ENCODE measurements at regions not wholly inside any gene's neighbourhood (a gene's known extent, or its start where the extent isn't known, plus 50 kb on each side); places are given as distances from the start of the nearest gene placed in this dataset.

DNA sequence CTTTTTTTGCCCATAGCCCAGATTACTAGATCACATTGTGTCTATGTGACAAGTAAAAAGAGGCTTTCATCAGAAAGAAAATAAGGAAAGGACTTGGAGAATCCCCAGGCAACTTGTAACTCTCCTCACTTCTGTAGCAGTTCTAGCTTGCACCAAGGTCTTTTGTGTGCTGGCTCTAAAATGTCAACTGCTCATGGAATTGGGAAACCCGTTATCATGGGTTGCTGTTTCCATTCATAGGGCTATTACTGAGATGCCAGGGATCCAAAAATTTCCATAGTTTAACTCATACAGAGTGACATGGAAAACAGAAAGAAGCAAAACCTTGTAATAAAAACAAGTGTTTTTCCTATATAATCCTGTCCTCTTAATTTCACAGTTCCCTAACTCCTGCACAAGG, 123.9 kb upstream of the FBXL7 start:
- H3K4me1 ChIP-seq (ENCODE audit: low read length): no peaks in the 10 kb centered on the region
- no peak overlapping the region for H2AFZ ChIP-seq (ENCODE audit: low read depth, low read length)
- no peak overlapping the region for H3K4me3 ChIP-seq (ENCODE audit: low read length)
- H3K27ac ChIP-seq (ENCODE audit: low read length): no peak overlapping the region
- H3K36me3 ChIP-seq (replicated peaks; ENCODE audit: low read depth, low read length): no peaks in the 10 kb centered on the region
- H3K27me3 ChIP-seq (ENCODE audit: low read depth, low read length): no peaks in the 10 kb centered on the region
- no peaks in the 10 kb centered on the region for H4K20me1 ChIP-seq (ENCODE audit: insufficient read depth, low read length)
- no peak for TF ChIP-seq EZH2phosphoT487 (IDR thresholded peaks at IDR 0.05; ENCODE audit: low read depth)
- TF ChIP-seq, protein P1, sequence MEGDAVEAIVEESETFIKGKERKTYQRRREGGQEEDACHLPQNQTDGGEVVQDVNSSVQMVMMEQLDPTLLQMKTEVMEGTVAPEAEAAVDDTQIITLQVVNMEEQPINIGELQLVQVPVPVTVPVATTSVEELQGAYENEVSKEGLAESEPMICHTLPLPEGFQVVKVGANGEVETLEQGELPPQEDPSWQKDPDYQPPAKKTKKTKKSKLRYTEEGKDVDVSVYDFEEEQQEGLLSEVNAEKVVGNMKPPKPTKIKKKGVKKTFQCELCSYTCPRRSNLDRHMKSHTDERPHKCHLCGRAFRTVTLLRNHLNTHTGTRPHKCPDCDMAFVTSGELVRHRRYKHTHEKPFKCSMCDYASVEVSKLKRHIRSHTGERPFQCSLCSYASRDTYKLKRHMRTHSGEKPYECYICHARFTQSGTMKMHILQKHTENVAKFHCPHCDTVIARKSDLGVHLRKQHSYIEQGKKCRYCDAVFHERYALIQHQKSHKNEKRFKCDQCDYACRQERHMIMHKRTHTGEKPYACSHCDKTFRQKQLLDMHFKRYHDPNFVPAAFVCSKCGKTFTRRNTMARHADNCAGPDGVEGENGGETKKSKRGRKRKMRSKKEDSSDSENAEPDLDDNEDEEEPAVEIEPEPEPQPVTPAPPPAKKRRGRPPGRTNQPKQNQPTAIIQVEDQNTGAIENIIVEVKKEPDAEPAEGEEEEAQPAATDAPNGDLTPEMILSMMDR (IDR thresholded peaks at IDR 0.05; ENCODE audit: low read depth, low read length): no peak
- no peaks in the 10 kb centered on the region for H3K79me2 ChIP-seq (ENCODE audit: low read length)
- H3K9ac ChIP-seq (ENCODE audit: low read length): no peak overlapping the region
- H3K9me3 ChIP-seq (ENCODE audit: insufficient read depth, low read length): no peaks in the 10 kb centered on the region
- H3K4me2 ChIP-seq (ENCODE audit: low read length): no peak overlapping the region

DNA sequence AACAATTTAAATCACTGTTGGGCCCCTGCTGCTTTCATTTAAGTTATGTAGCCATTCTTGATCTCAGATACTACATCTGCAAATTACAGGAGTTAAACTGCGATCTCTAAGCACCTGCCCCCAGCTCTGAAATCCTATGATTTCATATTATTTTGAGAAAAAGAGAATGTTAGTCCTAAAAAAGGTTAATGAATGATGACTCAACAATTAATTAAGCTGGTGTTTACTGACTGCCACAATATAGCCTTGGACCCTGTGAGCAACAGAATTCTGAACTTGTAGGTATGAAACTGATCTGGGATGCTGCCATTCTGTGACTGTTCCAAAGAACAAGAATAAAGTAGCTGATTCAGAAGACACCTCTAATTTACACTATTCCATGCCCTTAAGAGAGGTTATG, 124.4 kb upstream of the FBXL7 start:
- H4K20me1 ChIP-seq (ENCODE audit: insufficient read depth, low read length): no peaks in the 10 kb centered on the region
- no peak for TF ChIP-seq EZH2phosphoT487 (IDR thresholded peaks at IDR 0.05; ENCODE audit: low read depth)
- H3K79me2 ChIP-seq (ENCODE audit: low read length): no peaks in the 10 kb centered on the region
- no peaks in the 10 kb centered on the region for H3K4me1 ChIP-seq (ENCODE audit: low read length)
- H3K27me3 ChIP-seq (ENCODE audit: low read depth, low read length): no peaks in the 10 kb centered on the region
- no peak overlapping the region for H3K27ac ChIP-seq (ENCODE audit: low read length)
- no peaks in the 10 kb centered on the region for H3K36me3 ChIP-seq (replicated peaks; ENCODE audit: low read depth, low read length)
- no peak overlapping the region for H3K4me2 ChIP-seq (ENCODE audit: low read length)
- H3K4me3 ChIP-seq (ENCODE audit: low read length): no peak overlapping the region
- H3K9ac ChIP-seq (ENCODE audit: low read length): no peak overlapping the region
- H3K9me3 ChIP-seq (ENCODE audit: insufficient read depth, low read length): no peaks in the 10 kb centered on the region
- H2AFZ ChIP-seq (ENCODE audit: low read depth, low read length): no peak overlapping the region

DNA sequence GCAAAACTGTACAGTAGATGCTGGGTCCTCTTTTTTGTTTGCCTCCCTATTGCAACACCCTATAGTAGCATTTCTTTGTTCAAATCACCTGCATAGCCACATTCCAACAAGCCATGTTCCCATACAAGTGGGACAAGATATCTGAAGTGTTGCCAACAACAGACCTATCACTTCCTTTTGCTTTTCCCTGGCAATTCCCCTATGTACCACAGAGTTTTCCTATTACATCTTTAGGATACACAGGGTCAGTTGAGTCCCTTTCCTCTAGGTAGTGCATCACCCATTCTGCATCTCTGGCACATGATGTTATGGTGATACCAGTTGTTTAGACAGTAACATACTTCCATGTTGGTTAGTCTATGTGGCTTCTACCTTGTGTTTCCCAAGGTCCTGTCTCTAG, 125.1 kb upstream of the FBXL7 start:
- H3K79me2 ChIP-seq (ENCODE audit: low read length): no peaks in the 10 kb centered on the region
- H3K27me3 ChIP-seq (ENCODE audit: low read depth, low read length): no peaks in the 10 kb centered on the region
- H3K36me3 ChIP-seq (replicated peaks; ENCODE audit: low read depth, low read length): no peaks in the 10 kb centered on the region
- no peak overlapping the region for H3K27ac ChIP-seq (ENCODE audit: low read length)
- no peaks in the 10 kb centered on the region for H4K20me1 ChIP-seq (ENCODE audit: insufficient read depth, low read length)
- no peaks in the 10 kb centered on the region for H3K9me3 ChIP-seq (ENCODE audit: insufficient read depth, low read length)
- no peak overlapping the region for H3K4me3 ChIP-seq (ENCODE audit: low read length)
- no peaks in the 10 kb centered on the region for H3K4me1 ChIP-seq (ENCODE audit: low read length)
- no peak for TF ChIP-seq EZH2phosphoT487 (IDR thresholded peaks at IDR 0.05; ENCODE audit: low read depth)
- TF ChIP-seq, protein P1 (IDR thresholded peaks at IDR 0.05; ENCODE audit: low read depth, low read length): no peak
- no peak overlapping the region for H3K4me2 ChIP-seq (ENCODE audit: low read length)
- no peak overlapping the region for H2AFZ ChIP-seq (ENCODE audit: low read depth, low read length)
- no peak overlapping the region for H3K9ac ChIP-seq (ENCODE audit: low read length)

DNA sequence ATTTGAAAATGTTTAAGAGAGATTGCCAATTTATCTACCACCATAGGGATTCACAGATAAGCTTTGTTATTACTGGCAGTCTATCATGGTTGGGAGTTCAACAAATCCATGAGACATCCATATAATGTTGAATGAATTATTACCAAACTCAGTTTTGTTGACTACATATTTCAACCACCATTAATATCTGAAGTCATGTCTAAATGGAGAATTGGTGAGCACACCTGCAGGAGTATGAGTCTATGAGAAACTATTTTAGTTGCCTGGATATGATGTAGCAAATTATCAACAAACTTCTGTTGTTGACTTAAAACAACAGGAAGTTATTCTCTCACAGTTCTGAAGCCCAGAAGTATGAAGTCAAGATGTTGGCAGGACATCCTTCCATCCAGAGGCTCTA, 126.8 kb upstream of the FBXL7 start:
- Histone ChIP-seq H3K4me1 (ENCODE audit: low read length) (no peaks in the 10 kb centered on the region), H2AFZ (ENCODE audit: low read depth, low read length) (no peak overlapping the region), H3K9me3 (ENCODE audit: insufficient read depth, low read length) (no peaks in the 10 kb centered on the region), H3K36me3 (replicated peaks; ENCODE audit: low read depth, low read length) (no peaks in the 10 kb centered on the region), H4K20me1 (ENCODE audit: insufficient read depth, low read length) (no peaks in the 10 kb centered on the region), H3K27ac (ENCODE audit: low read length) (no peak overlapping the region), H3K4me2 (ENCODE audit: low read length) (no peak overlapping the region), H3K27me3 (ENCODE audit: low read depth, low read length) (no peaks in the 10 kb centered on the region), H3K9ac (ENCODE audit: low read length) (no peak overlapping the region), H3K4me3 (ENCODE audit: low read length) (no peak overlapping the region), H3K79me2 (ENCODE audit: low read length) (no peaks in the 10 kb centered on the region)
- TF ChIP-seq EZH2phosphoT487 (IDR thresholded peaks at IDR 0.05; ENCODE audit: low read depth): no peak
- TF ChIP-seq, protein P1 (IDR thresholded peaks at IDR 0.05; ENCODE audit: low read depth, low read length): no peak

DNA sequence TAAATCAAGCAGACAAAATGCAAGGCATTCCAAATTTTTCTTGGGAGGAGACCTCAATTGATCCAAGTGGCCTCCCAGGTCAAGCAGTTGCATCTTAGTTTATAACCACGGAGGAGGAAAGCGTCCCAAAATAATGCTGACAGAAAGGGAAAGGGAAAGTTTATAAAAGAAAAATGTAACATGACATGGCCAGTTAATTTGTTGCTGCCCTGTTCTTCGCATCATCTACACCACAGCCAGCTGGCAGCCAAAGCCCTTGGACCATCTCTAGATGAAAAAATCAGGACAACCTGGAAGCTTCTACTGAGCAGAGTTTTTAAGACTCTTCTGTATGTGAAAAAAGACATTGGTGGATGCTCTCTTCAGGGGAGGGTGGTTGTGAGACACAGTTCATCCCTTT, 128.8 kb upstream of the FBXL7 start:
- TF ChIP-seq EZH2phosphoT487 (IDR thresholded peaks at IDR 0.05; ENCODE audit: low read depth): no peak
- TF ChIP-seq, protein P1 (IDR thresholded peaks at IDR 0.05; ENCODE audit: low read depth, low read length): no peak
- H3K27me3 ChIP-seq (ENCODE audit: low read depth, low read length): no peaks in the 10 kb centered on the region
- H3K27ac ChIP-seq (ENCODE audit: low read length): no peak overlapping the region
- no peaks in the 10 kb centered on the region for H3K79me2 ChIP-seq (ENCODE audit: low read length)
- no peak overlapping the region for H3K4me3 ChIP-seq (ENCODE audit: low read length)
- H3K36me3 ChIP-seq (replicated peaks; ENCODE audit: low read depth, low read length): no peaks in the 10 kb centered on the region
- H3K4me1 ChIP-seq (ENCODE audit: low read length): no peaks in the 10 kb centered on the region
- H3K4me2 ChIP-seq (ENCODE audit: low read length): no peak overlapping the region
- H2AFZ ChIP-seq (ENCODE audit: low read depth, low read length): no peak overlapping the region
- H3K9me3 ChIP-seq (ENCODE audit: insufficient read depth, low read length): no peaks in the 10 kb centered on the region
- no peaks in the 10 kb centered on the region for H4K20me1 ChIP-seq (ENCODE audit: insufficient read depth, low read length)
- no peak overlapping the region for H3K9ac ChIP-seq (ENCODE audit: low read length)

Measured in OCI-LY3 (cell line).